ENCODE measurements at regions not wholly inside any gene's neighbourhood (a gene's known extent, or its start where the extent isn't known, plus 50 kb on each side); places are given as distances from the start of the nearest gene placed in this dataset.

DNA sequence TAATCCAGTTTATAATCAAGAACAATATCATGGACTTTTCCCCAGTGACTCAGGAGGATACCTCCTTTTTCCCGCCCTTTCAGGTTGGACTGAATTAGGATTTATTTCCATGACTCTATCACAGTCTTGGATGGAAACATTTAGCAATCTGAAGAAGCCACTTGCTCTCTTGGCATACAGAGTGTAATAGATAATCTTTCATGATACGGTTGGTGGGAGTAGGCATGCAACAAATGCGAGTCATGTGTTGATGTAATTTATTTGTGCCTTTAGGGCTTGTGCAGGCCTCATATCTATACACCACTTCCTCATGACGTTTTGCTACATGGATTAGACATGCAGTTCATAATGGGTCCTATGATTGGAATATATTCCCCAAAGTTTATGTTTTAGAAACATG lies 54.2 kb upstream of the MCTP2 start:
- FAIRE-seq (no peak), DNase-seq (ENCODE audit: insufficient read length, low spot score) (no peak)

DNA sequence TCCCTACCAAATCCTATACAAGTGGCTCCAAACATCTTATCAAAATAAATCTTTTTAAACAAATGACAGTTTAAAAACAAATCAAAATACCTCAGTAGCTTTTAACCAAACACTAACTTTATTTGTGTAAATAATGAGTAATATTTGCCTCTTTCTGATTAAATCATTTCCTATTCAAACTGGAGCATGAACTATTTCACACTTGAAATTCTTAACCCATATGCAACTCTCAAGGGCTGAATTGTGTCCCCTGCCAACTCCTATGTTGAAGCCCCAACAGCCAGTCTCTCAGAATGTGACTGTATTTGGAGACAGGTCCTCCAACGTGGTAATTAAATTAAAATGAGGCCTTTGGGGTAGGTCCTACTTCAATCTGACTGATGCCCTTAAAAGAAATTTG lies 55.9 kb upstream of the MCTP2 start:
- FAIRE-seq = no peak

DNA sequence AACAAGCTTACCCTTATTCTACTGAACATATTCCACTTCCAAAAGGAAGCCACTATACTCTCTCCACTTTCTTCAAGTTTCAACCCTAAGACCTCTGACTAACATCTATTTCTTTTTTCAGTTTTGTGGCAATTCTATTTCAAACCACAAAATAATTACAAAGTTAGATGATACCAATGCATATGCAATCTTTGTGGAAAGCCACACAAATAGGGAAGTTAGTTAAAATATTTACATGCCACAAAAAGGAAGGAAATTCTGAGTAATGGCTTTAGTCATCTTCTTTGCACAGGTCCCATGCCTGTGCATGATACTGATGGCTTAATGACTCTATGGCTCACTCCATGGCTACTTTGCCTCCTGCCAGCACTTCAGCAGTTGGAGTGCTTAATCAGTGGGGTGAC lies 57.0 kb upstream of the MCTP2 start:
- FAIRE-seq (no peak), DNase-seq (ENCODE audit: insufficient read length, low spot score) (peak; percentile 6)

More for the DNA sequence above, 55.9 kb upstream of the MCTP2 start:
- no peak for DNase-seq (ENCODE audit: insufficient read length, low spot score)

DNA sequence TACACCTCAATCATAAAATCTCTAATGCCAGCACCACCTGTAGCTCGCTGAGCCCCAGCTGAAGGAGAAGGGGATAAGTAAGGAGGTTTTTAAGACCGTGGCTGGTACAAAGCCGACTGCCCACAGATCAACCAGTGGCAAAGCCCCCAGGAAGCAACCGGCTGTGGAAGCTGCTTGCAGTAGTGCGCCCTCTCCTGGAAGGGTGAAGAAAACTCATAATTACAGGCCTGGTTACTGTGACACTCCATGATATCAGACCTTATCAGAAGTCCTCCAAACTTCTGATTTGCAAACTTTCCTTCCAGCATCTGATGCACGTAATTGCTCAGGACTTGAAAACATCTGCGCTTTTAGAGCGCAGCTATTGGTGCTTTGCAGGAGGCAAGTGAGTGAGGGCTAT lies 63.1 kb upstream of the MCTP2 start:
- FAIRE-seq (no peak), DNase-seq (ENCODE audit: insufficient read length, low spot score) (no peak)

DNA sequence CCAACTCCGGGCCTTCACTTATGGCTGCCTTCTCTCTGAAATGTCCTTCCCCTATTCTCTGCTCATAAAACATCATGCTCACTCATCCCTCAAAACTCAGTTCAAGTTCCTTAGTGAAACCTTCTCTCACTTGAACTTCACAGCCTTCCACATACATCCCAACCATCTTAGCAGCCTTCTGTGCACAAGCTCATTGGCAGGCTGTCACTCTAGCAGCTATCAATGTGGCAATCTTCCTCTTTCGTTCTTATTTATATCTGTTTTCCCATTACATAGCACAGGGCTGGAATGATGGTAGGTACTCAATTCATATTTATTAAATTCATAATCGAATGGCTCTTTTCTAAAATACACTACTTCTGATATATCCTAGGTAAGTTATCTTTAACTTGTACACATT lies 66.4 kb upstream of the MCTP2 start:
- no peak for DNase-seq (ENCODE audit: insufficient read length, low spot score)

DNA sequence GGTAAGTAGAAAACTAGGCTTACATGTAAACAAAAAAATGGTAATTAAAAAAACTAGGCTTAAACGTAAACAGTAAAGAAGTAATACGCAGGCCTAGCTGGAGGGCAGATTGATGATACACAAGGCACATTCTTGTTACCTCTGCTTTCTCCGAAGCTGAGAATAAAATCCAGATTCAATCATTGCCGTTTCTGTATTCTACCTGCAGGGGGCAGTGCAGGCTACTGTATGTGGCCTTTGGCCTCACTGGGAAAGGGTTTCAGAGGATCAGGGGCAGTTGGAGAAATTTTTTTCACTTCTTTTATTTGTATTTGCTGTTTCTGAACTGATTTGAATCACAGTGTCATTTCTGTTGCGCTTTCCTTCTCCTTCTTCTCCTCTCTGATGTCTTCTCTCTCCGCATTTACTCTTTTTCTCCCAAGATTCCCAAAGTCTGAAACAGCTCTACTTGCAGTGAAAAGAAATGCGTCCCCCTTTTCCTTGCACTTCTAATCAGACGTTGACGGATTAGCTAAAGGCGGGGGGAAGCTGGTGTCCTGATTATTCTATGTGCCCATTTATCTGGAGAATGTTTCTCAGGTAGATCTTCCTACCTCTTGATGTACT lies 67.1 kb upstream of the MCTP2 start:
- DNase-seq (ENCODE audit: insufficient read length, low spot score) = peak; percentile 17
- FAIRE-seq = no peak

More for the DNA sequence above, 66.4 kb upstream of the MCTP2 start:
- FAIRE-seq = no peak

DNA sequence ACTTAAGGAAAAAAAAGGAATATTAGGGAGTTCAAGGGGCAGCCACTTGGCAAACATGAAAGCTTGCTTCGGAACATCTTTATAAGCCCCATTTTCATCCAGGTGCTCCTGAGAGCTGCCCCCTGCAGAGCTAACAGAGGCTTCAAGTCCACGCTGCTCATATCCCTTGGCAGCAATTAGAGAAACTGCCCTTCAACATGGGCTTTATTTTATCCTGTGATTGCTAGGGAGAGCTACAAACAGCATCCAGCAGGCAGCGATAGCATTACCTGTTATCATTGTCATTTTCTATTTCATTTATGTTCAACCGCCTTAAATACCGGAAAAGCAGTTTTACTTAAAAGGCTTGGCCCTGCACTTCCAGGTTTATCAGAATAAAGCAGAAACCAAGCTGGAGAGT lies 68.4 kb upstream of the MCTP2 start:
- FAIRE-seq (no peak), DNase-seq (ENCODE audit: insufficient read length, low spot score) (no peak)

DNA sequence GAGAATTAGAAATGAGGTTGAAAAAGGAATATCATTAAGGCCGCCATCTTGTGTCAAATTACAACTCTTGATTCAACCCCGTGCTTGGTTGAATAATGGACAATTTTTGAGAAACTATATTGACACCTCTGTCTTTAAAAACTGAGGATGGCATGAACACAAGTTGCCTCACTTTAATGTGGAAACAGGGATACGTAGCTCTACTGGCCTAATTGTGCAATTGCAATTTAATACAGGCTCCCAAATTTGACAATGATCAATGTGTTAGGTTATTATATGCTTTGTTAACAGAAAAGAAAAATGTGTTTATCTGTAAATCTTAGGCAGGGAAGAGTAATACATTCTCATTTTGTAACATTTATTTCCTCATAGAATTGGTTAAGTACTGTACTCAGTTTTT lies 77.1 kb upstream of the MCTP2 start:
- DNase-seq (ENCODE audit: insufficient read length, low spot score) (no peak), FAIRE-seq (no peak)

DNA sequence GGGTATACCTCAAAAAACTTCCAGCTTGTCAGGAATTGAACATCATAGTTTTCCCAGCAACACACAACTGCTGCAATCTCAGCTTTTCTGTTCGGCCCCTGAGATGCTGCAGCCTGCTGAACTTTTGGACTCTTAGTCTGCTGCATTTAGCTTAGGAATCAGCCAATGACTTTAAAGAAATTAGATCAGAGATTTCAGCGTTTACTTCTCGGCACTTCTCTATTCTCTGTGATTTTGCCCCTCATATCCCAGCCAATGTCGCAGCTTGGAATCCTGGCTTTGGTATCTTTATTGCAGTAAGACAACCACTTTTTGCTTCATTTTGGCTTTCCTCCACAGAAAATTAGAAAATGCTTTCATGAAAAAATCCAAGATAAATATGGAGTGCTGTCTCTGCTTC lies 86.3 kb upstream of the MCTP2 start:
- FAIRE-seq = no peak
- no peak for DNase-seq (ENCODE audit: insufficient read length, low spot score)

DNA sequence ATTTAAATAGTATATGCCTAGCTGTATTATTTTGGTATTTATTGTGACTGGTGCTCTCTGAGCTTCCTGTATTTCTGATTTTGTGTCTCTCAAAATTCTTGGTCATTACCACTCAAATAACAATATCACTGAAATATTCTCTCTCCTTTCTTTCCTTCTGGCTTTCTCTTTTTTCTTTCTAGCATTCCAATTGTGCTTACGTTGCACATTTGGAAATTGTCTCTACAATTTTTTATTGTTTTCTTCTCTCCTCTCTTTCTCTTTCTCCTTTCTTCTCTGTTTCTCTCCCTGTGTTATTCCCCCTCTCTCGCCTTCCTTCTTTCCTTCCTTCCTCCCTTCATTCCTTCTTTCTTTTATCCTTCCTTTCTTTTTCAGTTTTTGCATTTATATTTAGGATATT lies 89.6 kb upstream of the MCTP2 start:
- no peak for FAIRE-seq
- DNase-seq (ENCODE audit: insufficient read length, low spot score) = no peak

DNA sequence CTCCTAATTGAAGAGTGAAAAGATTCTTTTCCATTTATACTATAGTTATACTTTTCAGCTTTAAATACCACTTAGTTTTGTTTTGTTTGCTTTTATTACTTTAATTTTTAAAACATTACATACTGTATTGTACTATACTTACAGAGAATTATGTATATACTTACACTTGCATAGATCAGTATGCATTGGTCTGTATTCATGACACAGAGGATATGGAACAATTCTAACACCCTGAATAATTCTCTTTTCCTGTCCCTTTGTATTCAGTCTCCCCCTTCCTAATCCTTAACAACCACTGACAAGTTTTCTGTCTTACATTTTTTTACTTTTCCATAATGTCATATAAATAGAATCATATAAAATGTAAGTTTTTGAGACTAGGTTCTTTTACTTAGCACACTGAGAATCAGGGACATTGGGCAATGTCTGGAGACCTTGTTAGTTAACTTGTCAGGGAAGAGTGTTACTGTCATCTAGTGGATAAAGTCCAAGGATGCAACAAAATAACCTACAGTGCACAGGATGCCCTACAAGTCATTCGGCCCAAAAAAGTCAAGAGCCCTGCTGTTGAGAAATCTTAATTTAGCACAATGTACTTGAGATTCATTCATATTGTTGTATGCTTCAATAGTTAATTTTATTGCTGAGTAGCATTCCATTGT lies 95.7 kb upstream of the MCTP2 start:
- DNase-seq (ENCODE audit: insufficient read length, low spot score) = no peak
- FAIRE-seq = no peak

DNA sequence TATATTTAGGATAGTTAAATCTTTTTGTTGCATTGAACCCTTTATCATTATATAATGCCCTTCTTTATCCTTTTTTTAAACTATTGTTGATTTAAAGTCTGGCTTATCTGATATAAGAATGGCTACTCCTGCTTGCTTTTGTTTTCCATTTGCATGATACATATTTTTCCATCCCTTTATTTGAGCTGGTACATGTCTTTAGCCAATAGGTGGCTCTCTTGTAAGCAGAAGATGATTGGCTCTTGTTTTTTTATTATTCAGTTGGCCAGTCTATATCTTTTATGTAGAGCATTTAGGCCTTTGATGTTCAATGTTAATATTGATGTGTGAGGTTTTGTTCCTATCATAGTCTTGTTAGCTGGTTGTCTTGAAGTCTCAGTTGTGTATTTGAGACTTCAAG lies 99.5 kb upstream of the MCTP2 start:
- FAIRE-seq = no peak

DNA sequence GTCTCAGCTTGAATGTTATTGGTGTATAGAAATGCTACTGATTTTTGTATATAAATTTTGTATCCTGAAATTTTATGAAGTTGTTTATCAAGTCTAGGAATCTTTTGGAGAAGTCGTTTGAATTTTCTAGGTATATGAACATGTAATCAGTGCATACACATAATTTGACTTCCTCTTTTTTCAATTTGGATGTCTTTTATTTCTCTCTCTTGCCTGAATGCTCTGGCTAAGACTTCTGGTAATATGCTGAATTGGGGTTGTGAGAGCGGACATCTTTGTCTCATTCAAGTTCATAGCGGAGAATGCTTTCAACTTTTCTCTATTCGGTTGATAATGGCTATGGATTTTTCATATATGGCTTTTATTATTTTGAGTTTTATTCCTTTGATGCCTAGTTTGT lies 100.9 kb upstream of the MCTP2 start:
- DNase-seq (ENCODE audit: insufficient read length, low spot score) (no peak), FAIRE-seq (no peak)

More for the DNA sequence above, 99.5 kb upstream of the MCTP2 start:
- DNase-seq (ENCODE audit: insufficient read length, low spot score) = no peak

DNA sequence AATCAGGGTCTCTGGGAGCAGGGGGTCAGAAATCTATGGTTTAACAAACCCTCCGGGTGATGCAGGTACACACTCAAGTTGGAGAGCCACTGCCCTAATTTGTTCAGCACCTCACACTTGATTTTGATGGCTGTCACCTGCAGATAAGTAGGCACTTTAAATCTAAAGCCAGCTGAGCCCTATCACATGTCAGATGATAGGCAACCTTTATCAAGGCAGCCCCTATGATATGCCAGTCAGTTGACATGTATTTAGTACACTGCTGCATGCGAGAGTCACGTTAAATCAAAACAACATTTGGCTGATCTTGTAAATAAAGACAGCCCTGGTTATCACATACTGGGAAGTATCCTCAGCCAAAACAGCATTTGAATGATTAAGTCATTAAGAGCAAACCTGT lies 104.4 kb upstream of the MCTP2 start:
- DNase-seq (ENCODE audit: insufficient read length, low spot score) (no peak), FAIRE-seq (no peak)

DNA sequence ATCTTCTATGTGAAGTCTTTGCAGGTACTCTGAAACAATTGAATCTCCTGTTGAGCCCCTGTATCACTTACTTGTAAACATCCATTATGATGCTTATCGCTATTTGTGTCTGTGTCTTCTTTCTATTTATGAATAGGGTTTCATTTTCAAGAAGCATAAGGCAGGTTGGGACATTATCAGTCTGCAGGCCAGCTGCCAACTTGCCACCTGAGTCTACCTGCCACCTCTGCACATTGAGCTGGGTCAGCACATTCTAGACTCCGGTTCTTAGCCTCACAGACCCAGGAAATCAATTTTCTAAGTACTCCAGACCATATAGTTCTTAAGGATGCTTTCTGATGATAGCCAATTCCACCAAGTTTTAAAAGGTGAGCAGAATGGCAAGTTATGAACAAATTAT lies 105.7 kb upstream of the MCTP2 start:
- DNase-seq (ENCODE audit: insufficient read length, low spot score) = no peak
- FAIRE-seq = no peak

DNA sequence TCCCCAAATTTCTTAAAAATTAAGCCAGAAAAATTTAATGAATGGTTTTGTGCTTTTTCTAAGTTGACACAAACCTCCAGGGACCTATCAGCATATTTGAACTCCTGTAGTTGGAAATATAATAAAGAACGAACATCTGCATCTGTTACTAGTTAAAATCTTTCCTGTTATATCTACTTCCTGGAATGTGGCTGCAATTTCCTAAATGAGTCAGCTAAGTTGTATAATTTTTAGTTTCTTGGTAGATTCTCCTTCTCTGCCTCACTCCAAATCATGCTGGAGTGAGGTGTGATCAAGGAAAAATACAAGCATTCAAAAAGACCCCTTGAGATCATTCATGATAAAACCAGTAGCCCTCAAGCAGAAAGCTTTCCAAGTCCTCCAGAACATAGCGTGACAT lies 106.2 kb upstream of the MCTP2 start:
- DNase-seq (ENCODE audit: insufficient read length, low spot score) = no peak
- no peak for FAIRE-seq

DNA sequence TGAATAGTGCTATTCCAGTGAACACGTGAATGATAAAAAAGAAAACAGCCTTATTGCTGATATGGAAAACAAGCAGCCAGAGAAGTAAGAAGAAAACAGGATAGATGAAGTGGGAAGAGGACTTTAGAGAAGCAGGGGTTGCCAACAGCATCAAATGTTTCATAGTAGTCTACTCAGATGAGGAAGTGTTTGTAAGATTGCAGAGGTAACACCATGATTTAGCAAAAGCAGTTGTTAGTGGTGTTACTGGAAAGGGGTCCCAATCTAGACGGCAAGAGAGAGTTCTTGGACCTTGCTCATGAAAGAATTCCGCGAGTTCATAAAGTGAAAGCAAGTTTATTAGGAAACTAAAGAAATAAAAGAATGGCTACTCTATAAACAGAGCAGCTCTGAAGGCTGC lies 108.8 kb upstream of the MCTP2 start:
- FAIRE-seq = no peak
- no peak for DNase-seq (ENCODE audit: insufficient read length, low spot score)

DNA sequence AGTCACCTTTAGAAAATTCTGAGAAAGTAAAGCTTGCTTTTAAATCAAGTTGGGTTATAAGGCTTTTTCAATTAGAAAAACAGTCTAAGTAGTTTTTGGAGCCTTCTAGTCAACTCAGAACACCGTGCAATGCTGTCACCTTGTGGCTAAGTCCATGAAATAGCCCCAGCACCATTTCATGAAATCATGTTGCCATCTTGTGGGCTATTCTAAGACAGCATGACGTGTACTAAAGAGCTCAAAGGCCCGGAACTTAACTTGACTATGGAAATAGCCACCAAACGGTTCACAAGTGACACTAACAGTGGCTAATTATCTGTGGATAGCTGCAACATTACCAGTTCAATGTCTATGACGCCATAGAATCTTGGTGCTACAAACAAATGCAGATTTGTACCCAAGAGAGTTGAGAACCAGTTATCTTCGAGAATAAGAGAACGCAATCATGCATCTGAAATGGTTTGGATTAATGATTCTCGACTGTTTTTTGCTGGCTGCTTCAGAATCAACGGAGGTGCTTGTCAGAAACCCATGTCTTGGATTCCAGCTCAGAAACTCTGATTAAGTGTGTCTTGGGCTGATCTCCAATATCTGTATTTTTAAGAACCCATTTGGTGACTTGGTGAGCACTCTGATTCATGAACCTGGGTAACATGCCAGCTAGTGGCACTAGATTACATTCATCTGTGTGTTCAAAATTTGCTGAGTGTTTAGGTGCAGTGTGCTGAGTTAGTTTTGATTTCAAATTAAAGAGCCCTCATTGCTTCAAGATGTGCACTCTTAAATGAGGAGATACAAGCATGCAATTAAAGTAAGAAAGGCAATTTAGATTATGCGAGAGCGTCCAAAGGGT lies 111.2 kb upstream of the MCTP2 start:
- FAIRE-seq (peak; percentile 92), DNase-seq (ENCODE audit: insufficient read length, low spot score) (peak; percentile 46)

DNA sequence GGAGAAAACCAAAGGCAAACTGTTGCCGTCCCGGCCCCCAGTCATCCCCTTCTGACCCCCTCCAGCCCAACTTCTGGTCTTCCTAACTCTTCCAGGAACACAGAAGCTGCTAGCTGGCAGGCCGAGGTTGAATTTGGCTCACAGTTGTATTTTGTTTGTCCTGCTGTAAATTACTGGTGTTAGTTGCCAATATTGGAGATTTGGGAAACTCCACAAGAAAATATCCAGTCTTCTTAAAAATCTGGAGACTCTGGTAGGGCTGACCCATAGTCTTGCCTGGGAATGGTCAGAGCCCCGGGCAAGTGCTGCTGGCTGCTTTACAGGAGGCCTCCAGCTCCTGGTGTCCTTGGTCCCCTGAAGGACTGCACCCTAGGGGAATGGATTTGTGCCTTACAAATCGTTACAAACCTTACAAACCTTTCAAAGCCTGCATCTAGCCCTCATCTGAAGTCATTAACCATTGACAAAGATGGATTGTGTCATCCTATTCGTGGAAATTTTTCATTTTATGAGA lies 112.0 kb upstream of the MCTP2 start:
- DNase-seq (ENCODE audit: insufficient read length, low spot score) = no peak
- no peak for FAIRE-seq

DNA sequence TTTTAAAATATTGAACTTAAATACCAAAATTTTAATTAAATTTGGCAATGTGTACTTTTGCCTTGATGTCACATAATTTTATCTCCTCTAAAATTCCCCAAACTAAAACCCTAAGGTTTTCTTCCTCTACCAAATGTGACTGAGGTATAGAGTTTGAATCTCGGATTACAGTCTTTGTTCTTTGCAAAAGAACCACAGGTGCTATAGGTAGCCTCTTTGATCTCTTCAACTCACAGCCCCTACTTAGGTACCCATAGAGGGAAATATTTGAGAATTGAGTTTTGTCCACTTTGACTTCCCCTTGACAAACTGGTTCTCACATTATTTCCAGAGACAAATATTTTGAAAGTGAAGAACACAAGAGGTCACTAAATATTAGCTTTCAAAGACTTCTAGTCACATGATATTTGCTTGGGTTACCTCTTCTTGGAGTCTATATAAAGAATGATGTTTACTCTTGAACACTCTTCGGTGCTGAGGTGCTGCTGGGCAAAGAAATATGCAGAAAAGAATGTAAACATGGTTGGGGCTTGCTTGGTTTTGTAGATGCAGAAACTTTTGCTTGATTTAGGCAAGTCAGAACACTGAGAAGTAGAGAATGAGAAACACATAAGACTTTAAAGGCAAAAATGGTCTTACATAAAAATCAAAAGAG lies 120.8 kb upstream of the MCTP2 start:
- FAIRE-seq = no peak
- no peak for DNase-seq (ENCODE audit: insufficient read length, low spot score)

DNA sequence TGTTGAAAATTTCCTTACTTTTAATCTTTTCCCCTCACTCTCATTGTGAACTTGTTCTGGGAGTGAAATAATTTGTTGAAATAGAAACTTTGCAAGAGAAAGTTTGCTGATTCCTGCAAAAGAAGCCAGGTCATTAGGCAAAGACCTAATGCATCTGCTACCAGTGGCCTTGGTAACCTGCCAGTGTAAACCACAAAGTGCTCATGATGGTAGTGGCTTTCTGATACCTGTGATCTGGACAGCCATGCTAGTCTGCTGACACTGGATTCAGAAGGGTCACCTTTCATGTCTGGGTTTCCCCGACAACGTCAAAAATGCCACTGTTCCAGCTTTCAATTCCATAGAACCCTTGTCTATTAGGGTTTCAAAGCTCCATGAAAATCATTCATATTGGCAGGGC lies 123.7 kb upstream of the MCTP2 start:
- no peak for DNase-seq (ENCODE audit: insufficient read length, low spot score)
- FAIRE-seq = no peak
